GM19452 (cell line): ENCODE measurements at regions not wholly inside any gene's neighbourhood (a gene's known extent, or its start where the extent isn't known, plus 50 kb on each side); places are given as distances from the start of the nearest gene placed in this dataset.

ENCODE experiments used
- ATAC-seq: cut with Tn5 transposase; IDR thresholded peaks from one replicate; pipeline ENCODE4 v1.9.1; 2021; ENCODE audit not compliant: unreplicated experiment

GRCh38 chr21:35412231-35412630, 363.1 kb upstream of the RUNX1 start:
- no peak for ATAC-seq

GRCh38 chr21:35411434-35411833, 362.3 kb upstream of the RUNX1 start:
- ATAC-seq, result no peak

- no peak for ATAC-seq
These were observed 361.6 kb upstream of the RUNX1 start for GRCh38 chr21:35410656-35411055.

GRCh38 chr21:35410123-35410522, 361.0 kb upstream of the RUNX1 start:
- ATAC-seq, result no peak

GRCh38 chr21:35408401-35408800, 359.3 kb upstream of the RUNX1 start:
- ATAC-seq, result no peak

GRCh38 chr21:35406635-35407034, 357.5 kb upstream of the RUNX1 start:
- ATAC-seq, result no peak

- no peak for ATAC-seq
These were observed 356.9 kb upstream of the RUNX1 start for GRCh38 chr21:35405981-35406380.

GRCh38 chr21:35404247-35404646, 355.1 kb upstream of the RUNX1 start:
- no peak for ATAC-seq

- no peak for ATAC-seq
These were observed 353.0 kb upstream of the RUNX1 start for GRCh38 chr21:35402061-35402460.

GRCh38 chr21:35401476-35401875, 352.4 kb upstream of the RUNX1 start:
- no peak for ATAC-seq

GRCh38 chr21:35400233-35400939, 351.3 kb upstream of the RUNX1 start:
- ATAC-seq, result no peak

- no peak for ATAC-seq
These were observed 350.6 kb upstream of the RUNX1 start for GRCh38 chr21:35399706-35400105.

GRCh38 chr21:35399002-35399530, 350.0 kb upstream of the RUNX1 start:
- no peak for ATAC-seq

GRCh38 chr21:35398346-35398982, 349.4 kb upstream of the RUNX1 start:
- ATAC-seq, result no peak

GRCh38 chr21:35397781-35398180, 348.7 kb upstream of the RUNX1 start:
- ATAC-seq, result no peak

GRCh38 chr21:35396655-35397054, 347.6 kb upstream of the RUNX1 start:
- ATAC-seq, result no peak

GRCh38 chr21:35395728-35396127, 346.6 kb upstream of the RUNX1 start:
- ATAC-seq, result no peak

GRCh38 chr21:35394634-35395369, 345.7 kb upstream of the RUNX1 start:
- no peak for ATAC-seq

GRCh38 chr21:35394049-35394448, 344.9 kb upstream of the RUNX1 start:
- ATAC-seq, result no peak

GRCh38 chr21:35390013-35390776, 341.1 kb upstream of the RUNX1 start:
- ATAC-seq, result no peak

GRCh38 chr21:35386491-35387079, 337.5 kb upstream of the RUNX1 start:
- no peak for ATAC-seq
